ENCODE measurements at regions not wholly inside any gene's neighbourhood (a gene's known extent, or its start where the extent isn't known, plus 50 kb on each side); places are given as distances from the start of the nearest gene placed in this dataset.
A peak's percentile ranks its signal among the peaks of the same experiment; 100 is the strongest.

DNA sequence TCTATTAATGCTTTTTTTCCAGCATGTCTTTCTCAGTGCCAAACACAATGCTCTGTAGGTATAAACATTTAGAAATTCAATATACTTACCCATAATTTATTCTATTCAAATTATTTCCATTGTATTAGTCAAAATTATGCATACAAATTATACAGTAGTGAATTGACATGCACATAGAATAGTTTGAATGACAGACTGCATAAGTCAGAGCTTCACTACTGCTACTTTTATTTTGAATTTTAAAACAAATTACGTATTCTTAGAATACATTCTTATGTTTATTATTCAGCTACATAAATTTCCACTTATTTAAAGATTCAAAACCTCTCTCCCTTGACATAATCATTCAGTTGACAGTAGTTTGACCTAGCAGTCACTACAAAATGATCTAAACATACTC is 808.0 kb upstream of the CCDC179 start:
- Histone ChIP-seq H3K27ac (no peak overlapping the region), H3K36me3 (no peaks in the 10 kb centered on the region), H3K4me1 (ENCODE audit: low read depth) (peaks cover 10% of the 10 kb centered on the region)

DNA sequence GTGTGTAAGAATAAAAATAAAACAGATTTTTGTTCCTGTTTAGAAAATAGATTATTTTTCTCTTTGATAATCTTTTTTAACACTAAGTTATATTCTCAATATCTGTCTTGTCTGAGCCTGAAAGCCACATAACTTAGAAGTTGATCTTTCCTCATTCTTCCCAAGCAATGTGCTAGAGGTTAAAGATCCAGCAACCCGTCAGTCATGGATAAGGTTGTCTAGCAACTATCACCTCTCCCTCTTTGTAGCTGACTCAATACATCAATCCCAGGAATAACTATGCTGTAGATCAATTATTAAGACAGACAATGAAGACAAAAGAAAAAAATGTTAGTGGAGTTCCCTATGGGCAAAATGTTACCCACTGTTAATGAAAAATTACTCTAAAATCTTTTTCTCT is 813.1 kb upstream of the CCDC179 start:
- no peaks in the 10 kb centered on the region for H3K27me3 ChIP-seq
- peak in 1 of 2 donors; percentile 46 for DNase-seq (ENCODE audit: low read depth in 1 of 2, low spot score in 1 of 2)
- no peaks in the 10 kb centered on the region for H3K9me3 ChIP-seq (ENCODE audit: low read depth)
- H3K4me1 ChIP-seq (ENCODE audit: low read depth), result peaks cover 18% of the 10 kb centered on the region
- TF ChIP-seq, protein P1, sequence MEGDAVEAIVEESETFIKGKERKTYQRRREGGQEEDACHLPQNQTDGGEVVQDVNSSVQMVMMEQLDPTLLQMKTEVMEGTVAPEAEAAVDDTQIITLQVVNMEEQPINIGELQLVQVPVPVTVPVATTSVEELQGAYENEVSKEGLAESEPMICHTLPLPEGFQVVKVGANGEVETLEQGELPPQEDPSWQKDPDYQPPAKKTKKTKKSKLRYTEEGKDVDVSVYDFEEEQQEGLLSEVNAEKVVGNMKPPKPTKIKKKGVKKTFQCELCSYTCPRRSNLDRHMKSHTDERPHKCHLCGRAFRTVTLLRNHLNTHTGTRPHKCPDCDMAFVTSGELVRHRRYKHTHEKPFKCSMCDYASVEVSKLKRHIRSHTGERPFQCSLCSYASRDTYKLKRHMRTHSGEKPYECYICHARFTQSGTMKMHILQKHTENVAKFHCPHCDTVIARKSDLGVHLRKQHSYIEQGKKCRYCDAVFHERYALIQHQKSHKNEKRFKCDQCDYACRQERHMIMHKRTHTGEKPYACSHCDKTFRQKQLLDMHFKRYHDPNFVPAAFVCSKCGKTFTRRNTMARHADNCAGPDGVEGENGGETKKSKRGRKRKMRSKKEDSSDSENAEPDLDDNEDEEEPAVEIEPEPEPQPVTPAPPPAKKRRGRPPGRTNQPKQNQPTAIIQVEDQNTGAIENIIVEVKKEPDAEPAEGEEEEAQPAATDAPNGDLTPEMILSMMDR (IDR thresholded peaks at IDR 0.05; ENCODE audit: low read depth, low read length), result no peak
- H3K36me3 ChIP-seq, result no peaks in the 10 kb centered on the region
- H3K4me3 ChIP-seq, result no peak overlapping the region
- no peak overlapping the region for H3K27ac ChIP-seq

More for the DNA sequence above, 808.0 kb upstream of the CCDC179 start:
- no peak for DNase-seq (ENCODE audit: low read depth in 1 of 2, low spot score in 1 of 2)
- H3K4me3 ChIP-seq, result no peak overlapping the region
- no peaks in the 10 kb centered on the region for H3K27me3 ChIP-seq
- no peaks in the 10 kb centered on the region for H3K9me3 ChIP-seq (ENCODE audit: low read depth)
- TF ChIP-seq, protein P1 (IDR thresholded peaks at IDR 0.05; ENCODE audit: low read depth, low read length), result no peak

DNA sequence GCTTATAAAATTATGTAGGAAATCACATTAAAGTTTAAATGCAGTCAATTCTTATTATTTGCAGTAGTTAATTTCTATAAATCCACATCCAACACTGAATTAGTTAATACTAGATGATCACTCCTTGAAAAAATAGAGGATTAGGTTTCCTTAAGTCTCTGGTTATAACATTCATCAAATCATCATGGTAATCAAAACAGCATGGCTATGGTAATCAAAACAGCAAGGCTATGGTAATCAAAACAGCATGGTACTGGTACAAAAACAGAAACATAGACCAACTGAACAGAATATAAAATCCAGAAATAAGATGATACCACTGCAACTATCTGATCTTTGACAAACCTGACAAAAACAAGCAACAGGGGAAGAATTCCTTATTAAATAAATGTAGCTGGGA is 814.6 kb upstream of the CCDC179 start:
- no peaks in the 10 kb centered on the region for H3K27me3 ChIP-seq
- H3K9me3 ChIP-seq (ENCODE audit: low read depth), result no peaks in the 10 kb centered on the region
- no peak for DNase-seq (ENCODE audit: low read depth in 1 of 2, low spot score in 1 of 2)
- H3K27ac ChIP-seq, result no peak overlapping the region
- H3K4me3 ChIP-seq, result no peak overlapping the region
- no peaks in the 10 kb centered on the region for H3K36me3 ChIP-seq
- TF ChIP-seq, protein P1 (IDR thresholded peaks at IDR 0.05; ENCODE audit: low read depth, low read length), result no peak
- peaks cover 18% of the 10 kb centered on the region for H3K4me1 ChIP-seq (ENCODE audit: low read depth)

DNA sequence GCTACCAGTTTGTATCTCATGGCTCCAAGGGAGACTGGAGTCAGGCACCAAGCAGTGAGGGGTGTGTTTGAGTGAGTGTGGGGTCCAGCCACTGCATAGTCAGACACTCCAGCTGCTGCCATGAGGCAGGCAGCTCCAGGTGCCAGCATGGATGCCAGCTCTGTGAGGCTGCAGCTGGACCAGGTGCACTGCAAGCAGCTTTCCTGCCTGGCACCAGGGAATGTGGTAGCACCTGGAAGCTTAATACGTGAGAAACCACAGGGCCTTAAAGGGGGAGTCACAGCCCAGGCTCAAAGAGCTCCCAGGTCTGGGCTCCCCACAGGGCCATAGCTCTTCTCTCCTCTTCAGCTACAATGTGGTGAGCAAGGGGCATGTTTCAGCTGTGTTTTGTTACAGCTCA is 817.8 kb upstream of the LUZP2 start:
- Histone ChIP-seq H3K27me3 (no peaks in the 10 kb centered on the region), H3K9me3 (ENCODE audit: low read depth) (no peaks in the 10 kb centered on the region), H3K36me3 (no peaks in the 10 kb centered on the region), H3K27ac (no peak overlapping the region), H3K4me3 (no peak overlapping the region), H3K4me1 (ENCODE audit: low read depth) (peaks cover under 1% of the 10 kb centered on the region)
- no peak for DNase-seq (ENCODE audit: low read depth in 1 of 2, low spot score in 1 of 2)
- TF ChIP-seq, protein P1 (IDR thresholded peaks at IDR 0.05; ENCODE audit: low read depth, low read length), result no peak

DNA sequence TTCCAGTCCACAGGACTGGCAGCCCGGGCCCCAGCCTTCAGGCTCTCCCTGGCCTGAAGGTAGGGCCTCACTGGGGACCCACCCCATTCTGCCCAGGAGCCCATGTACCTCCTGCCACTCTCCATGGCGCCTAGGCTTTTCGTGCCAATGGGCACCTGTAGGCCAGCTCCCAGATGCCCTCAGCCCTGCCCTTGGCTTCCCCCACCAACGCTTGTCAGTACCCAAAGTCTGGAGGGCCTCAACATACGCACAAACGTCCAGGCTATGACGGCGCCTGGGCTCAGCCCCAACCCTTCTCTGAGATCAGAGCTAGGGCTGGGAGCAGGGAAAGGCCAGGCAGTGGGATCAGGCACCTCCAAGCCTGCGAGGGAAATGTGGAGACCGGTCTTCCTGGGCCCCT is 816.9 kb upstream of the LUZP2 start:
- H3K9me3 ChIP-seq (ENCODE audit: low read depth), result no peaks in the 10 kb centered on the region
- TF ChIP-seq, protein P1 (IDR thresholded peaks at IDR 0.05; ENCODE audit: low read depth, low read length), result no peak
- H3K4me3 ChIP-seq, result no peak overlapping the region
- no peak for DNase-seq (ENCODE audit: low read depth in 1 of 2, low spot score in 1 of 2)
- no peak overlapping the region for H3K27ac ChIP-seq
- H3K27me3 ChIP-seq, result no peaks in the 10 kb centered on the region
- no peaks in the 10 kb centered on the region for H3K4me1 ChIP-seq (ENCODE audit: low read depth)
- H3K36me3 ChIP-seq, result no peaks in the 10 kb centered on the region

All from cardiac muscle cell (in vitro differentiated cells and primary cell).